Activated CD4-positive, alpha-beta T cell treated with anti-CD3 and anti-CD28 coated beads, Interleukin-2, amount 10 ng/mL, durations not matched to agents 24 days and 14 days (primary cell): ENCODE measurements at regions not wholly inside any gene's neighbourhood (a gene's known extent, or its start where the extent isn't known, plus 50 kb on each side); places are given as distances from the start of the nearest gene placed in this dataset.

Source experiments
- DNase-seq: peaks from one replicate; pipeline ENCODE4 v3.0.0; 2022
- H3K27ac Mint-ChIP-seq: one replicate; pipeline ENCODE4 v1.8.0; 2022; ENCODE audit warnings: mild to moderate bottlenecking, mixed read lengths
- H3K27me3 Mint-ChIP-seq: one replicate; pipeline ENCODE4 v1.8.0; 2022; ENCODE audit warnings: mixed read lengths
- H3K36me3 Mint-ChIP-seq: one replicate; pipeline ENCODE4 v1.8.0; 2022; ENCODE audit warnings: low read depth, mild to moderate bottlenecking, mixed read lengths
- H3K4me1 Mint-ChIP-seq: one replicate; pipeline ENCODE4 v1.8.0; 2021; ENCODE audit warnings: mixed read lengths
- H3K4me3 Mint-ChIP-seq: one replicate; pipeline ENCODE4 v1.8.0; 2022; ENCODE audit warnings: mild to moderate bottlenecking, moderate library complexity, mixed read lengths
- H3K9me3 Mint-ChIP-seq: one replicate; pipeline ENCODE4 v1.8.0; 2021; ENCODE audit warnings: mixed read lengths
- intact Hi-C: fragments of 100-400 bp; cut with micrococcal nuclease; formaldehyde crosslinking; loops from one replicate; pipeline ENCODE4 v1.15.1; 2023

GRCh38 chr9:14501366-14501765 lies 187.4 kb upstream of the NFIB start:
- no peak overlapping the region for H3K27ac Mint-ChIP-seq

GRCh38 chr9:14500705-14501104 lies 186.8 kb upstream of the NFIB start:
- Mint-ChIP-seq H3K27me3 (no peaks in the 10 kb centered on the region), H3K27ac (no peak overlapping the region), H3K4me3 (no peak overlapping the region), H3K9me3 (no peaks in the 10 kb centered on the region), H3K4me1 (no peaks in the 10 kb centered on the region), H3K36me3 (no peaks in the 10 kb centered on the region)
- intact Hi-C loops = no loop called here
- DNase-seq = no peak

More at GRCh38 chr9:14501366-14501765, 187.4 kb upstream of the NFIB start:
- Mint-ChIP-seq H3K36me3 (no peaks in the 10 kb centered on the region), H3K27me3 (no peaks in the 10 kb centered on the region), H3K4me3 (no peak overlapping the region), H3K9me3 (no peaks in the 10 kb centered on the region), H3K4me1 (no peaks in the 10 kb centered on the region)
- no peak for DNase-seq
- intact Hi-C loops = no loop called here

GRCh38 chr9:14499976-14500375 lies 186.0 kb upstream of the NFIB start:
- H3K36me3 Mint-ChIP-seq = no peaks in the 10 kb centered on the region
- no peaks in the 10 kb centered on the region for H3K27me3 Mint-ChIP-seq
- no peaks in the 10 kb centered on the region for H3K9me3 Mint-ChIP-seq
- intact Hi-C loops = no loop called here
- no peak overlapping the region for H3K4me3 Mint-ChIP-seq
- no peaks in the 10 kb centered on the region for H3K4me1 Mint-ChIP-seq
- no peak for DNase-seq
- H3K27ac Mint-ChIP-seq = no peak overlapping the region

- intact Hi-C loops = no loop called here
Observed at GRCh38 chr9:14498824-14499223, 184.9 kb upstream of the NFIB start.

GRCh38 chr9:14497476-14497875 lies 183.5 kb upstream of the NFIB start:
- no peak for DNase-seq
- Mint-ChIP-seq H3K36me3 (no peaks in the 10 kb centered on the region), H3K9me3 (no peaks in the 10 kb centered on the region), H3K4me3 (no peak overlapping the region), H3K27ac (no peak overlapping the region), H3K4me1 (no peaks in the 10 kb centered on the region), H3K27me3 (no peaks in the 10 kb centered on the region)
- intact Hi-C loops = no loop called here

More at GRCh38 chr9:14498824-14499223, 184.9 kb upstream of the NFIB start:
- Mint-ChIP-seq H3K36me3 (no peaks in the 10 kb centered on the region), H3K4me1 (no peaks in the 10 kb centered on the region), H3K27me3 (no peaks in the 10 kb centered on the region), H3K27ac (no peak overlapping the region), H3K4me3 (no peak overlapping the region), H3K9me3 (no peaks in the 10 kb centered on the region)
- DNase-seq = no peak

GRCh38 chr9:14488421-14489190 lies 174.7 kb upstream of the NFIB start:
- DNase-seq = no peak
- intact Hi-C loops = no loop called here
- no peaks in the 10 kb centered on the region for H3K36me3 Mint-ChIP-seq

GRCh38 chr9:14487547-14488185 lies 173.7 kb upstream of the NFIB start:
- Mint-ChIP-seq H3K4me1 (no peaks in the 10 kb centered on the region), H3K27ac (no peak overlapping the region), H3K4me3 (no peak overlapping the region), H3K36me3 (no peaks in the 10 kb centered on the region), H3K27me3 (no peaks in the 10 kb centered on the region), H3K9me3 (no peaks in the 10 kb centered on the region)
- intact Hi-C loops = no loop called here
- DNase-seq = no peak

More at GRCh38 chr9:14488421-14489190, 174.7 kb upstream of the NFIB start:
- Mint-ChIP-seq H3K9me3 (no peaks in the 10 kb centered on the region), H3K27me3 (no peaks in the 10 kb centered on the region), H3K27ac (no peak overlapping the region), H3K4me1 (no peaks in the 10 kb centered on the region), H3K4me3 (no peak overlapping the region)

GRCh38 chr9:14485366-14485765 lies 171.4 kb upstream of the NFIB start:
- DNase-seq = no peak
- no peaks in the 10 kb centered on the region for H3K4me1 Mint-ChIP-seq
- H3K27ac Mint-ChIP-seq = no peak overlapping the region
- no peak overlapping the region for H3K4me3 Mint-ChIP-seq
- H3K36me3 Mint-ChIP-seq = no peaks in the 10 kb centered on the region
- intact Hi-C loops = no loop called here
- no peaks in the 10 kb centered on the region for H3K9me3 Mint-ChIP-seq
- no peaks in the 10 kb centered on the region for H3K27me3 Mint-ChIP-seq

GRCh38 chr9:14482856-14483255 lies 168.9 kb upstream of the NFIB start:
- intact Hi-C loops = no loop called here
- DNase-seq = no peak
- Mint-ChIP-seq H3K9me3 (no peaks in the 10 kb centered on the region), H3K27me3 (peaks cover 2% of the 10 kb centered on the region), H3K36me3 (no peaks in the 10 kb centered on the region), H3K27ac (no peak overlapping the region), H3K4me1 (no peaks in the 10 kb centered on the region), H3K4me3 (no peak overlapping the region)

- H3K27ac Mint-ChIP-seq = no peak overlapping the region
- intact Hi-C loops = no loop called here
- no peak for DNase-seq
- H3K4me1 Mint-ChIP-seq = no peaks in the 10 kb centered on the region
- no peak overlapping the region for H3K4me3 Mint-ChIP-seq
- H3K27me3 Mint-ChIP-seq = peaks cover 4% of the 10 kb centered on the region
- H3K36me3 Mint-ChIP-seq = no peaks in the 10 kb centered on the region
- no peaks in the 10 kb centered on the region for H3K9me3 Mint-ChIP-seq
Observed at GRCh38 chr9:14480526-14480925, 166.6 kb upstream of the NFIB start.

GRCh38 chr9:14479163-14479560 lies 165.2 kb upstream of the NFIB start:
- Mint-ChIP-seq H3K9me3 (no peaks in the 10 kb centered on the region), H3K27me3 (peaks cover 4% of the 10 kb centered on the region), H3K4me1 (no peaks in the 10 kb centered on the region), H3K4me3 (no peak overlapping the region), H3K36me3 (no peaks in the 10 kb centered on the region), H3K27ac (no peak overlapping the region)
- intact Hi-C loops = no loop called here
- DNase-seq = no peak

GRCh38 chr9:14478175-14479162 lies 164.5 kb upstream of the NFIB start:
- Mint-ChIP-seq H3K36me3 (no peaks in the 10 kb centered on the region), H3K4me1 (no peaks in the 10 kb centered on the region), H3K9me3 (no peaks in the 10 kb centered on the region), H3K27ac (no peak overlapping the region), H3K27me3 (peaks cover 4% of the 10 kb centered on the region), H3K4me3 (no peak overlapping the region)
- no peak for DNase-seq
- intact Hi-C loops = no loop called here

GRCh38 chr9:14471041-14471440 lies 157.1 kb upstream of the NFIB start:
- H3K4me1 Mint-ChIP-seq = no peaks in the 10 kb centered on the region
- no peak for DNase-seq
- no peaks in the 10 kb centered on the region for H3K9me3 Mint-ChIP-seq
- H3K27ac Mint-ChIP-seq = no peak overlapping the region
- no peaks in the 10 kb centered on the region for H3K36me3 Mint-ChIP-seq
- intact Hi-C loops = no loop called here
- H3K27me3 Mint-ChIP-seq = peaks cover 2% of the 10 kb centered on the region
- H3K4me3 Mint-ChIP-seq = no peak overlapping the region
